NCI-H1694 treated with DMSO at 0.1 percent for 48 hours (cell line): ENCODE measurements at regions not wholly inside any gene's neighbourhood (a gene's known extent, or its start where the extent isn't known, plus 50 kb on each side); places are given as distances from the start of the nearest gene placed in this dataset.
"Not testable (repeated sequence)": the region's sequence is repeated elsewhere in the genome, so short reads cannot be mapped to it uniquely, and the experiment has no call there.

Experiments
- DNase-seq: peaks from one replicate; lab custom pipeline; 2025; lab: John Stamatoyannopoulos, UW

DNA sequence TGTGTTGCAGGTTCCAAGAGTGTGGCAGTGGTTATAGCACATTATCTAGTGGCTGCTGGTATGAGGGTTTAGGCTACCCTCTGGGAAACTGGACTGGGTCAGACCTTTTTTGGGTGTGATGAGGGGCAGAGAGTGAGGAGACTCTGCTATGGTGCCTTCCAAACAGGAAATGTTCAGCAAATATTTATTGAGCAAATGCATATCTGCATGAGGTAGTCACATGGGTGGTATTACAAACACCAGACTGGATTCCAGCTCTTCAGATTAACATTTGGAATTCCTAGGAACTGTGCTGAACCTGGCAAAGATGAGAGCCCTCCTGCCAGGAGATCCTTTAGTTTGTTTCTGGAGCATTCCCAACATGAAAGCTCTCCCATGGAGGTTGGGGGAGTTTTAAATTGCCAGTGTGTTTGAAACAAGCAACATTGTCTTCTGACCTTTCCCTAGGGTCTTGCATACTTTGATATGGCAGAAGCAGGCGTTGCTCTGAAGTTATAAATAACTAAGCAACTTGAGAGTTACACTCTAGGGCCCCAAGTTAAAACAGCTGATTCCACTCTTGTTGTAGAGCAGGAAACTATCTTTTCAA lies 341.2 kb upstream of the C2CD4B start:
- DNase-seq: no peak

DNA sequence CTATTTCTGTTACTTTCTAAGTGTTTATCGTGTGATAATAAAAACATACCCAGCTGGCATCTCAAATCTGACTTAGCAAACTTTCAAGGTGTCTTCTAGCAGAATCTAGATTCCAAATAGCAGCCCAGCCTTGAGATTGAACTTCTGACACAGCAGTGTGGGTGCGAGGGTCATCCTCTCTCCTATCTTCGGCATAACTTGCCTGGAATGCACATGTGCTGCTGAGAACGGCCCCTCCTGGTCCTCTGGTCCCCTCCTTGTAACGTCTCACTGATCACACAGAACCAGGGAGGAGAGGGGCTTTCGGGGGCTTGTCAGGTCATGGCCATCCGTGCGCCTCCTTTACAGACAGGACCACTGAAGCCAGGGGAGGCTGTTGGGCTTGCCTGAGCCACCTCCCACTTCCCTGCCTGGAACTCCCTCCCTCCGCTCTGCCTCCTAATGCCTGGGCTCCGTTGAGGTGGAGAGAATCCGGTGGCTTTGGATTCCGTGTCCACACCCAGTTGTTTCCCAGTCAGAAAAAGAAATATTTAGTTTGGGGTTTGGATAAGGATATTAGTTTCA lies 344.4 kb upstream of the C2CD4B start:
- no peak for DNase-seq

DNA sequence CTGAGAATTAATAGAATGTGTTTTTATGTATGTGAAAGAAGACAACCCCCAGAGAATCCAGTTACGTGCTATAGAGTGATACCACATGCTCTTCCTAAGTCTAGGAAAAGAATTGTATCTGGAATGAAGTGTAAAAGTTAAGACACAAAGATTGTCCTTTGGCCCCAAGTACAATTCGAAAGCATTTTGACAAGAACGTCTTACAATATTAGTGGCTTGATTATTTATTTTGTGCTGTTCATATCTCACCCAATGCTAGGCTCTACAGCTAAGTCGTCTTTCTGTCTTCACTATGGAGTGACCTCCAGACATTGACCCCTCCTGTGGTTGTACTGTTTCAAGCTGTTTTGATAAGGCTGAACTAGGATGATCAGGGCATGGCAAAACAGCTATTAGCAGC lies 345.7 kb upstream of the C2CD4B start:
- no peak for DNase-seq

DNA sequence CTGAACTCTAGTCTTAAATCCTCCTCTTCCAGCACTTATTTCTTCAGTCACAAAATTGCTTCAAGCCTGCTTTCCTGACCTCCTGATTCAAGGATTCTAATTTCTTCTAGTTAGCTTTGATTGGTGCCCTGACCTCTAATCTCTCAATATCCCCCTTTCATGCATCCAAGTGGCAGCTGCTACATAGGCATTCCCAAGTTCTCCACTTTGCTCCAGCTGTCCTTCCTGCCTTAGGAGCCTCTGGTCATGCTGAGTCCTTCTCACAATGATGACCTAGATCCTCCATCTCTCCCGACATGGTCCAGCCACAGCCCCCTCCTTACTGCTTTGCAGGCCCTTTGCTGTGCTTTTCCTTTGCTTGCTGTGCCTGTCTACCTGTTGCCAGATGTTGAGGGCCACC lies 347.8 kb upstream of the C2CD4B start:
- no peak for DNase-seq

DNA sequence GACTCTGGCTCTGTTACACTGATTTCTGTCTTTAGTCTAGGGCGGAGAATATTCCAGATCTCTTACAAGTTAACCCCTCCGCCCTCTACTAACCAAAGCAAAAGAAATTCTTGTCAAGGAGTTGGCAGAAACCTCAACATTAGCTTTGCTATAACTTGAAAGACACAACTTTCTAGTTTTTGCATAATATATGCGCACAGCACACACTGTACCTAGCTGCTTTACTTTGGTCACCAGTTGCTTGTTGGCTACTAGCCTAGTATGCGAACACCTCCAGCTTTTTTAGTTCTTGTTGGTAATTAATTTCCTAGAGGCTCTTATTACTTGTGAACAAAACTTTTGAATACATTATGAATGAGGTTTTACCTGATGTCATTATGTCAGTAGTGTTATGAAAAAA lies 348.8 kb upstream of the C2CD4B start:
- no peak for DNase-seq

DNA sequence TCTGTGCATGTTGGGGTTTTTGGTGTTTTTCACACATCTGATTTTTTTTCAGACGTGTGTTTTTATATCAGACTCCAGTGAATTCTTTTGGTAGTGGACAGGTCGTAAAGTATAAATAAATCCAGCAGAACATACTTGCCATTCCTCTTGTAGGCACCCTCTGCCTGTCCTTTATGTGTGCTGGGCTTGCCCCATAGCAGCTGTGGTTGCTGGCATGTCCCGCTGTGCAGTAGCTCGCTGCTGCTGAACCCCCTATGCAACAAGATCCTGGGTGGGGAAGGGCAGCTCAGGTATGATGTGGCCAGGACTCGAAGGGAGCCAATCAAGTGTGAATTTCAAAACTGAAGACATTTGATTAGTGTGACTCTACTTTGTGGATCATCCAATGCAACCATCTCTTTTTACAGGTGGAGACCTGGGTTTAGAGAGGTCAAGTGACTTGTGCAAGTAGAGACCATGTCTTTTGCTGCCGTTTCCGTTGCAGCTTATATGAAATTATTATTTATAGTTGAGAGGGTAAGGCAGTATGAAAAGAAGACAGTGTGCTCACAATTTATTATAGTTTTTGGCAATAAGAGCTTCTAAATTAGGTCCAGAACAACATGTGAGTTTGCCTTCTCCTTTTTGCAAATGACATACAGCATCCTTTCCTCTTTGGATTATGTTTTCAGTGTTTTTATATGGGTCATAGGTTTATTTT lies 350.8 kb upstream of the C2CD4B start:
- no peak for DNase-seq

DNA sequence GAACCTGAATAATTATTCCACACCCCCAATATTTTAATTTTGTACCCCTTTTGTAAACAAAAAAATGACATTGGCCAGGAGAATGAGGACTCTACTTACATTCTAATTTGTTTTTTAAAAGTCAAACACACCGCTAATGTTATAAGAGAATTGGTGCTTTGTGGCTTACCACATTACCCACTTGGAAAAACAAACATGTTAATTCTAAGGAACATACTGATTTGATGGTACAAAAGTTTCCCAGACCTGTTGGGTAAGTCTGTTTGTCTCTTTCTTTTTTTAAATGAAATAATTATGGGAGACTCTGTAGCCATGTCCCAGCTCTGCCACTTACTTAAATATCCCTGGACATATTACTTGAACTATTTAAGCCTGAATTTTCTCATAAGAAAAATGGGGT lies 352.5 kb upstream of the C2CD4B start:
- DNase-seq: no peak

DNA sequence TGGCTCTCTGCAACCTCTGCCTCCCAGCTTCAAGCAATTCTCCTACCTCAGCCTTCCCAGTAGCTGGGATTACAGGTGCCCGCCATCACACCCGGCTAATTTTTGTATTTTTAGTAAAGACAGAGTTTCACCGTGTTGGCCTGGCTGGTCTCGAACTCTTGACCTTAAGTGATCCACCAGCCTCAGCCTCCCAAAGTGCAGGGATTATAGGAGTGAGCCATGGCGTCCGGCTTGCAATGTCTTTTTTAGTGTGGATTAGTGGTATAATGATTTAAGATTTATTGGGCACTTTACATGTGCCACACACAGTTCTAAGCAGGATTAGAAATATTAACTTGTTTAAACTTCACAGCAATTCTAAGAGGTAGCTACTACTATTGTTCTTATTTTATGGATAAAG lies 353.6 kb upstream of the C2CD4B start:
- DNase-seq: not testable (repeated sequence)

DNA sequence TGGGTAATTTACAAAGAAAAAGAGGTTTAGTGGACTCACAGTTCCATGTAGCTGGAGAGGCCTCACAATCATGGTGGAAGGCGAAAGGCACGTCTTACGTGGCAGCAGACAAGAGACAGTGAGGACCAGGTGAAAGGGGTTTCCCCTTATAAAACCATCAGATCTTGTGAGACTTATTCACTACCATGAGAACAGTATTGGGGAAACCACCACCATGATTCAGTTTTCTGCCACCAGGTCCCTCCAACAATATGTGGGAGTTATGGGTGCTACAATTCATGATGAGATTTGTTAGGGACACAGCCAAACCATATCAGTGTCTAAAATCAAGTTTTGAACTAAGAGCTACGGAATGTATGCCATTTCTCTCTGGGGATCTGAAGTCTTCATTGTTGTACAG lies 354.8 kb upstream of the C2CD4B start:
- DNase-seq: no peak

DNA sequence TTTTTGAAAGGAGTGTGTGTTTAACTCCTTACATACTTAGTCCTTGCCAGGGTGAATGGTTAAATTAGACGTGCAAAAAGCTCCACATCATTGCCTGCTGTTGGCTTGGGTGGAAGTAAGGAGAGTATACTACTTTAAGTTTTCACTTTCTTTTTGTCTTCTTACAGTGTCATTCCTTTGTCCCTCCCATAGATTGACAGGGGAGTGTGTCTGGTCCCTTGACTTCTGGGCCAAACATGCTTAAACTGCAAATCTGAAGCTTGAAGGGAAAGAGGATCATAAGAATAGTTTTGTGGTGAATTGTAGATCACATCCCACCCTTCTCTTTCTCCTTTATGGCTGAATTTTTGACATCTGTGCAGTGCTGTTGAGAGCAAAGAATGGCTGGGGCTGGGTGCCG lies 355.8 kb upstream of the C2CD4B start:
- no peak for DNase-seq

DNA sequence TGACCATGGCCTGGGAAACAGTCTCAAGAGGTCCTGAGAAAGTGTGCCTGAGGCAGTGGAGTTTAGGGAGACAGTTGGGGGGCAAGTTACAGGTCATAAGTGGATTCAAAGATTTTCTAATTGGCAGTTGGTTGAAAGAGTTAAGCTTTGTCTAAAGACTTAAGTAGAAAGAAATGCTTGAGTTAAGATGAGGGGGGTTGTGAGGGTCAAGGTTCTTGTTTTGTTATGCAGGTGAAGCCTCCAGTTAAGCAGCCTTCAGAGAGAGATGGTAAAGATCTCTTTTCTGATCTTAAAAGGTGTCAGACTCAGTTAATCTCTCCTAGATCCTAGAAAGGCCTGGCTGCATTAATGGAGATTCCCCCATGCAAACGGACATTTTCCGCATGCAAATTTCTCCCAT lies 356.3 kb upstream of the C2CD4B start:
- no peak for DNase-seq

DNA sequence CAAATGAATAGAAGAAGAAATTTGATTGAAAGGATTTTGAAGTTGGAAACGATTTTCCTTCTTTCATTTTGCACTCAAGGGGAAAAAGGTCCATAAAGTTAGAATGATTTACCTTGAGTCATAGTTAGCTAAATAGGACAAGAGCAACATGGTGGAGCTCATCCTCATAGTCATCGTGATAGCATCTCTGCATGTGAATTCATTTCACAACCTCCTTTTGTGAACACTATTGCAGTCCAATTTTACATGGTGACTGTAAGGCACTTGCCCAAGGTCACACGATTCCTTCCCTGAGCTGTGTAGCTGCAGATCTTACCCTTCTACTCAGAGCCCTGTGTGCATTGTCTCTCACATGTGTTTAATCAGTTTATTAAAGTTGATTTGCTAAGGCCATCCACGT lies 359.8 kb upstream of the C2CD4B start:
- no peak for DNase-seq

DNA sequence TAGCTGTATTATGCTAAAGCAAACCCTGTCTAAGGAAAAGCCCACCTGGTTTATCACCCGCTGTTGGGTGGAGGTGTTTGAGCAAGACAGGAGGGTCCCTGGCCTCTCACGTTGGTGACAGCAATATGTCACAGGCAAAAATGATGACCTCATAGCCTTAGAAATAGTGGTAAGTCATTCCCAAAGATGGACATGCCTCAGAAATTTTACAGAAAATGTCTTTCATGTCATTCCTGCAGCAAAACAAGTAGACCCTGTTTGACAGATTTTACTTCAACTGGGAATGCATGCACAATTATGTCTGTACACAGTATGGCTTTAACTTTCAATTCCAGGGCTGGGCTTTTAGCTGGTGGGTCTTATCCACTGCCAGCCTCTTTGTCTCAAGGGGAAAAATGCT lies 362.3 kb upstream of the C2CD4B start:
- no peak for DNase-seq

DNA sequence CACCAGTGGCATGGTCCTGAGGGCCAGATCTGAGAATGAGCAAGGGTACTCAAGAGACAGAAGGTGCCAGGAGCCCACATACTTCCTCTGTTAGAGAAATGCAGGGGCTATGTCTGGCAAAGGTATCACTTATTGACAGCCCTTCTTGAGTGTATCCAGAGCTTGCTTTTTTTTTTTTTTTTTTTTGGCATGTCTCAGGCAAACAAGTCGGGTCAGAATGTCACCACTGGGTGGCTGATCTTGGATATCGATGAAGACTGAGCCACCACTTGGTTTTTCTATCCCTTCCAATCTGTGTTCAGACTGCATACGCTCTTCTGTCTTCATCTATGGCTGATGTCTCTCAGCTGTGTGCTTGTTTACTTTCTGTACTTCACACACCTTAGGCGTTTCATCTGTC lies 363.4 kb upstream of the C2CD4B start:
- no peak for DNase-seq

DNA sequence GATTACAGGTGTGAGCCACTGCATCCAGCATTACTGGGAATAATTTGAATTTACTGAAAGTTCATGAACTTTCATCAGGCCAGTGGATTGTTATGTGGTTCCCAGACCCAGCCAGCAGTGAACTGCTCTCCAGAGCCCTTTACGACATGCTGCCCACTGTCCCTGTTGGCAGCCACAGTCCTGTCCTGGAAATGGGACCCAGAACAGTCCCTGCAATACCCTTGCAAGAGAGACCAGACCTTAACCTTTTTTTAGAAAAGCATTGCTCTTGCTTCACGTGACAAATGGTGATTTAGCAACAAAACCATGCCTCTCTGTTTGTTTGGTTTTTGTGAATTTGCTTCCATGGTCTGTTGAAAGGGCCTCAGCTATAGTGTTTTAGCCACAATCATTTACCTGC lies 367.3 kb upstream of the C2CD4B start:
- no peak for DNase-seq

DNA sequence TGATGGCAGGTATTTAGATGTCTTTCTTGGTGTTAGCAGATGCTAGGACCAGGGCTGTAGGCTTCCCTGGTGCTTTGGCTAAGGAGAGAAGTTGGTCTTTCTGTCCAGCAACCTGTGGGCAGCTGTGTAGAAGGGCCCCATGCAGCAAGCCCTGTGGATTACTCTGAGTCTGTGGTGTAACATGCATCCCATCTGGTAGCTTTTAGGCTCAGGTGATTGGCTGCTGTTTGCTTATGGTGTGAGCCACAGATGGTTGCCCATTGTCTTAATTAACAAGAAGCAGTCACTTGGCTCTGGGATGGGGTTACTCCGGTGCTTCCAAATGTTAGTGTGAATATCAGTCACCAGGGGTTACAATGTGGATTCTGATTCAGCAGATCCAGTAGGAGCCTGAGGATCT lies 368.6 kb upstream of the C2CD4B start:
- DNase-seq: peak; percentile 75

DNA sequence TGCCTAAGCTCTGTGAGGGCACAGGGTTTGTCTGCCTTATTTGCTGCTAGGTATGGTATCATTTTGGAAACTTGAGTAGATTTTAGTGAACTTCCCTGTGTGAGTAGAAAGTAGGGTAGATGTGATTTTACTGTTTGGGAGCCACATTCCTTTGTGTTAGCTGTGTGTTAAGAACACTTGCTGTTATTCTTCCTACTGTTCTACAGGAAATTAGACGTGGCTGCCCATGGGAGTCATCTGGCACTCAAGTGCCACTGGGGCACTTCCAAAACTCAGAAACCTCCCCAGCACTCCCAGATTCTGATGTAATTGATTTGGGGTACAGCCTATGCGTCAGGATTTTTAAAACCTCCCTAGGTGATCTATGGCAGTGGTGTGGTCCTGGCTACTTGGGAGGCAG lies 369.9 kb upstream of the C2CD4B start:
- no peak for DNase-seq

DNA sequence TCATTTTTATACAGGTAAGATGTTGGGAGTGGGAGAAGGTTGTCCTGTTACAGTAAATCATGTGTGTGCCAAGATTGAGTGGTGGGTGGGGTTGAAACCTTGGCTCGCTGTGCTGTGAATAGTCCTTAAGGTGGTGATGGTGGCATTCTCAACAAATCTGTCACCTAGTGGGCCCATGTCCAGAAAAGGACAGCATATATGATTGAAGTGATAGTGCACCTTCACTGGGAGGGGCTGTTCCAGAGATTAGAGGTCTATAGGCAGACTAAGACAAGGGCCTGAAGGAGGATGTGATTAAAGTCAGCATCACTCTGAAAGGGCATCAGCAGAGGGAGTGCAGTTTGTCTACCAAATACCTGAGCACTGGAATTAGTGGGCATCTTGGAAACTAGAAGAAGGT lies 374.2 kb upstream of the C2CD4B start:
- no peak for DNase-seq

DNA sequence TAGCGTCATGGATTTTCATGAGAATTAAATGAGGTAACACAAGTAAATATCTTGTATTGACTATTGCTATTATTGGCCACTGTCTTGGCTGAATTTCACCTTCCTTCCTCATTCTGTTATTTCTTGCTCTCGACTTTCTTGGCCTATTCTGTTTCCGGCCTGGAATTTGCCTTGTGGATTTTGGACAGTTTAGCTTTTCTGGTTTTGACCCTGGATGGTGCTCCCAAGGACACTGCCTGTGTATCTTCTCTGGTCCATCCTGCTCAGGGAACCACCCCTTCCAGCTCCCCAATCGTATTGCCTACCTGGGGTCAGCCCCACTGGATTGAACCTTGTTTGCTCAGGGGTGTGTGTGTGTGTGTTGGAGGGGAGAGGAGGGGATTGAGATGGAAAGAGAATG lies 376.2 kb upstream of the C2CD4B start:
- no peak for DNase-seq

DNA sequence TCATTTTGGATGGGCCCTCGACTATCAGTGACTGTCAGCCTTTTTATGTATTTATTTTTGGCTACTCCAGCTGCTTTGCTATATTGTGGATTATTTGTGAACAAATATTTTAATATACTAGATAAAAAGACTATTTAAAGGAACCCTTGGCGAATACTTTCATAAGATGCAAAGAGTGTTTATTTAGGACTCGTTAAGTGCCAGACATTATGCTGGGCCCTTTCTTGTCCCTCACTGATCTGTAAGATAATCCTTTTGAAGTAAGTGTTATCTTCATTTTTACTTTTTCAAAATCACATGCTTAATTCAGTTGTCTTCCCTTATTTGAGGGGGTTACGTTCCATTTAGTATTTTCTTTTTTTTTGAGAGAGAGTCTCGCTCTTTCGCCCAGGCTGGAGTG lies 376.8 kb upstream of the C2CD4B start:
- DNase-seq: no peak

DNA sequence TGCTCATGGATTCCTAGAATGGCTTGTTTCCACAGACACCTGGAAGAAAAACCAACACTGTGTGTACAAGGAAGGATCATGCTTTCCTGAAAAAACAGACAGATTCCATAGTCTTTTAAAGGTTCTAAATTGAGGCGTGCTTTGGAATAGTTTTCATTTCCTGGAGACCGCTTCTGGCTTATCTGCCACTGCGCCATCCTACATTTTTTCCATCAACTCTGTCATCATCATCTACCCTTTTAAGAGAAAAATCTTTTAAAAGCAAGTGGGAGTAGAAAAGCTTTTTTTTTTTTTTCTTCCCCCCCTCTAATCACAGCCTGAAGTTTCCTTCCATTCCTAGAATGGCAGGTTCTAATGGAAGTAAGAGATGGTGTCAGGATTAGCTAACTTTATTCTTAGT lies 379.4 kb upstream of the C2CD4B start:
- DNase-seq: no peak

DNA sequence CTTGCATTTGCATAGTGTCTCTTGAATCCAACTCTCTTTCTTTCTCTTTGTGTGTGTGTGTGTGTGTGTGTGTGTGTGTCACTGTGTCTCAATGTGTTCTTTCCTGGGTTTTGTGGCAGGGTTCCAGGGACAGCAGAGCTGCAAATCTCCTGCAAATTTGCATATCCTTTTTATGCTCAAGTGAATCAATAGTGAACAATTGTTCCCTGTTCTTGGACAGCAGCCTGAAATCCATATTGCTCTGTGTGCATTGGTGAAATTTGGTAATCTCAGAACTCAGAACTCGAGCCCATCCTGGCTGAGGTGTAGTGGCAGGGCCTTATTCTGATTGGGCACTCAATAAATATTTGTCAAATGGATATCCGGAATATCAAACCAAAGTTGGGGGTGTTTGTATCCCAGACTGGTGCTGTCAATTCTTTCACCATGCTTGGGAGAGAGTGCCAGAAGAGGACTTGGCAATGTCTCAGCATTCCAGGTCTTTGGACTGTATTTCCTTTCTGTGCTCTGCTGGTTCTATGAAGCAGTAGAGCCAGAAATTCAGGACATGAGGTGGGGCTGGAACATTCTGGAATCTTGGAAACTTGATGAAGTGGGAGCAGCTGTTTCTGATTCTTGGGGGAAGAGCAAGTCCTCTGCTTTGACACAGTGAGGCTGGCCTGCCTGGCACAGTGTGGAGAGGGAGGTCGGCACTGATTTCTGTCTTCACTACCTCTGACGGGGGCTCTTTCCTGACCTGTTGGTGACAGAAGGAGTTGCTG lies 380.6 kb upstream of the C2CD4B start:
- no peak for DNase-seq

DNA sequence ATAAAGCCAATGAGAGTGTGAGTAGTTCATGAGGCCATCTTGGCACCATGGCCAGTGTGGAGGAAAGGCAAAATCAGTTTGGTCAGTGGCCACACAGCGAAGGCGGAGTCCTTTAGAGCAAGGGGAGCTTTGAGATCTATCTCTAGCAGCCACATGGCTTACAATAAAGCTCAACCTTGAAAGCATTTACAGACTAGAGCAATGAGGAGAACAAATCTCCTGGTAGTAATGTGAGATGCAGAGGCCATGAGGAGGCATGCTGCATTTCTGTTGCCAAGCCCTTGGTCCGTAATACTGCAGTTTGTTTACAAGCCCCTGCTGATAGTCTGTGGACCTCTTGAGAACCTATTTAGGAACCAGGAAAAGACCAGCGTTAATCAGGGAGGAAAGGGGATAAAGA lies 381.5 kb upstream of the C2CD4B start:
- DNase-seq: no peak
